ENCODE measurements at regions not wholly inside any gene's neighbourhood (a gene's known extent, or its start where the extent isn't known, plus 50 kb on each side); places are given as distances from the start of the nearest gene placed in this dataset.

- dilution Hi-C loops (cut with HindIII; ENCODE audit: low sequenced_read_pairs, unreplicated experiment): no loop called here
- Histone ChIP-seq H3K9ac (ENCODE audit: low read depth, low read length) (no peak overlapping the region), H4K20me1 (ENCODE audit: insufficient read depth, low read length) (no peaks in the 10 kb centered on the region), H3K14ac (replicated peaks; ENCODE audit: low read depth, low read length) (no peak overlapping the region), H3K56ac (ENCODE audit: extremely low read depth, insufficient read depth, low read length) (no peak overlapping the region), H3K9me1 (ENCODE audit: insufficient read depth, low read length) (no peaks in the 10 kb centered on the region; the same call in 1 of the 2 replicates), H2BK5ac (ENCODE audit: low read depth, low read length, poor library complexity, severe bottlenecking) (no peak overlapping the region), H4K5ac (ENCODE audit: low read depth, low read length) (no peak overlapping the region), H3K79me1 (ENCODE audit: low read depth in 1 of 2, low read length in 2 of 2) (no peaks in the 10 kb centered on the region), H3K36me3 (ENCODE audit: control insufficient read depth, insufficient read depth, low read length) (no peaks in the 10 kb centered on the region), H2AFZ (replicated peaks; ENCODE audit: low read length, poor library complexity) (no peak overlapping the region), H3K4me3 (ENCODE audit: insufficient read depth, low read depth, low read length) (no peak overlapping the region), H3K4me1 (ENCODE audit: control insufficient read depth, insufficient read depth, low read length) (peaks cover 7% of the 10 kb centered on the region), H3K4ac (ENCODE audit: low read depth, low read length) (no peak overlapping the region), H3K18ac (ENCODE audit: low read depth, low read length) (no peak overlapping the region), H3K27me3 (ENCODE audit: control insufficient read depth, insufficient read depth, low read length) (peaks cover 13% of the 10 kb centered on the region), H3K9me3 (ENCODE audit: control insufficient read depth, insufficient read depth, low read length) (no peaks in the 10 kb centered on the region), H2AK9ac (replicated peaks; ENCODE audit: low read depth, low read length, poor library complexity) (no peak overlapping the region), H4K91ac (ENCODE audit: insufficient read depth, low read depth, low read length) (no peak overlapping the region), H4K8ac (ENCODE audit: low read depth in 2 of 2, low read length in 2 of 2) (no peak overlapping the region), H2AK5ac (ENCODE audit: low read depth, low read length) (no peak overlapping the region), H2BK20ac (ENCODE audit: low read depth, low read length) (no peak overlapping the region), H3K27ac (ENCODE audit: insufficient read depth, low read length) (no peak overlapping the region), H3K23ac (ENCODE audit: low read depth, low read length) (no peak overlapping the region), H2BK15ac (ENCODE audit: low read depth, low read length) (no peak overlapping the region), H3K4me2 (ENCODE audit: low read depth, low read length) (peak overlapping the region; percentile 46; the same call in 1 of the 2 replicates), H2BK120ac (ENCODE audit: low read depth, low read length) (peak overlapping the region; percentile 30; the same call in 1 of the 2 replicates)
- CTCF ChIA-PET: interaction anchor here (1.0 kb wide), 1 partner anchor 11 kb away, joined by 3 read pairs; no protein-coding TSS in a partner anchor
- in situ Hi-C loops (cut with MboI; ENCODE audit: low sequenced_read_pairs): no loop called here
- peak; percentile 89 for DNase-seq
- peak; percentile 76 for ATAC-seq (ENCODE audit: low read depth)
- POLR2A ChIA-PET (ENCODE audit: unreplicated experiment): no interaction called here
- intact Hi-C loops (cut with micrococcal nuclease): no loop called here
- no TSS peak for BruUV-seq (replicated peaks)
- WGBS, 2 experiments (ENCODE audit: extremely low coverage in 2 of 2, insufficient read length in 1 of 2): 83% methylated on average over 1 of the region's 8 CpGs; no CpG with 5 or more reads in 1 of the 2 experiments
- peak; percentile 30; the same call in 1 of the 2 replicates for TF ChIP-seq FOS (IDR thresholded peaks at IDR 0.05; ENCODE audit: low read depth, low read length)
- TF ChIP-seq POLR2A (IDR thresholded peaks at IDR 0.05; ENCODE audit: low read depth, low read length): no peak
- TF ChIP-seq NFE2L2 (IDR thresholded peaks at IDR 0.05; ENCODE audit: low read depth, low read length): no peak
- TF ChIP-seq, protein P1, sequence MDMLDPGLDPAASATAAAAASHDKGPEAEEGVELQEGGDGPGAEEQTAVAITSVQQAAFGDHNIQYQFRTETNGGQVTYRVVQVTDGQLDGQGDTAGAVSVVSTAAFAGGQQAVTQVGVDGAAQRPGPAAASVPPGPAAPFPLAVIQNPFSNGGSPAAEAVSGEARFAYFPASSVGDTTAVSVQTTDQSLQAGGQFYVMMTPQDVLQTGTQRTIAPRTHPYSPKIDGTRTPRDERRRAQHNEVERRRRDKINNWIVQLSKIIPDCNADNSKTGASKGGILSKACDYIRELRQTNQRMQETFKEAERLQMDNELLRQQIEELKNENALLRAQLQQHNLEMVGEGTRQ (IDR thresholded peaks at IDR 0.05; ENCODE audit: low read depth, low read length): no peak
- no peak for TF ChIP-seq CEBPB (IDR thresholded peaks at IDR 0.05; ENCODE audit: low read depth, low read length)
- TF ChIP-seq RCOR1 (IDR thresholded peaks at IDR 0.05; ENCODE audit: insufficient replicate concordance, low read length): no peak
- no peak for TF ChIP-seq SMC3 (IDR thresholded peaks at IDR 0.05; ENCODE audit: low read depth, low read length)
- TF ChIP-seq MAZ (IDR thresholded peaks at IDR 0.05; ENCODE audit: borderline replicate concordance, low read depth, low read length): no peak
- no peak for TF ChIP-seq RFX5 (IDR thresholded peaks at IDR 0.05; ENCODE audit: low read depth, low read length)
- 0 out of 2 replicates have a peak, but pooled peaks have one; percentile 21 for TF ChIP-seq BHLHE40 (IDR thresholded peaks at IDR 0.05; ENCODE audit: low read depth, low read length)
- TF ChIP-seq CHD1 (IDR thresholded peaks at IDR 0.05; ENCODE audit: low read depth, low read length): no peak
- TF ChIP-seq RAD21 (IDR thresholded peaks at IDR 0.05; ENCODE audit: low read length): no peak
- no peak for TF ChIP-seq MXI1 (IDR thresholded peaks at IDR 0.05; ENCODE audit: borderline replicate concordance, low read depth, low read length)
- TF ChIP-seq, protein P2, sequence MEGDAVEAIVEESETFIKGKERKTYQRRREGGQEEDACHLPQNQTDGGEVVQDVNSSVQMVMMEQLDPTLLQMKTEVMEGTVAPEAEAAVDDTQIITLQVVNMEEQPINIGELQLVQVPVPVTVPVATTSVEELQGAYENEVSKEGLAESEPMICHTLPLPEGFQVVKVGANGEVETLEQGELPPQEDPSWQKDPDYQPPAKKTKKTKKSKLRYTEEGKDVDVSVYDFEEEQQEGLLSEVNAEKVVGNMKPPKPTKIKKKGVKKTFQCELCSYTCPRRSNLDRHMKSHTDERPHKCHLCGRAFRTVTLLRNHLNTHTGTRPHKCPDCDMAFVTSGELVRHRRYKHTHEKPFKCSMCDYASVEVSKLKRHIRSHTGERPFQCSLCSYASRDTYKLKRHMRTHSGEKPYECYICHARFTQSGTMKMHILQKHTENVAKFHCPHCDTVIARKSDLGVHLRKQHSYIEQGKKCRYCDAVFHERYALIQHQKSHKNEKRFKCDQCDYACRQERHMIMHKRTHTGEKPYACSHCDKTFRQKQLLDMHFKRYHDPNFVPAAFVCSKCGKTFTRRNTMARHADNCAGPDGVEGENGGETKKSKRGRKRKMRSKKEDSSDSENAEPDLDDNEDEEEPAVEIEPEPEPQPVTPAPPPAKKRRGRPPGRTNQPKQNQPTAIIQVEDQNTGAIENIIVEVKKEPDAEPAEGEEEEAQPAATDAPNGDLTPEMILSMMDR (conservative IDR thresholded peaks at IDR 0.05; ENCODE audit: low read depth, low read length): no peak
- TF ChIP-seq MAFK (IDR thresholded peaks at IDR 0.05; ENCODE audit: low read depth, low read length): no peak
- TF ChIP-seq, protein P3, sequence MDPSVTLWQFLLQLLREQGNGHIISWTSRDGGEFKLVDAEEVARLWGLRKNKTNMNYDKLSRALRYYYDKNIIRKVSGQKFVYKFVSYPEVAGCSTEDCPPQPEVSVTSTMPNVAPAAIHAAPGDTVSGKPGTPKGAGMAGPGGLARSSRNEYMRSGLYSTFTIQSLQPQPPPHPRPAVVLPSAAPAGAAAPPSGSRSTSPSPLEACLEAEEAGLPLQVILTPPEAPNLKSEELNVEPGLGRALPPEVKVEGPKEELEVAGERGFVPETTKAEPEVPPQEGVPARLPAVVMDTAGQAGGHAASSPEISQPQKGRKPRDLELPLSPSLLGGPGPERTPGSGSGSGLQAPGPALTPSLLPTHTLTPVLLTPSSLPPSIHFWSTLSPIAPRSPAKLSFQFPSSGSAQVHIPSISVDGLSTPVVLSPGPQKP (IDR thresholded peaks at IDR 0.05; ENCODE audit: borderline replicate concordance, low read depth, low read length): no peak
Measured at GRCh38 chr3:72520690-72521308, 327.4 kb downstream of the SHQ1 start.

All from IMR-90 (cell line).